WERI-Rb-1 (cell line): ENCODE measurements at regions not wholly inside any gene's neighbourhood (a gene's known extent, or its start where the extent isn't known, plus 50 kb on each side); places are given as distances from the start of the nearest gene placed in this dataset.

ENCODE experiments used
- DNase-seq: peaks from one replicate; pipeline ENCODE4 v3.0.0-alpha.2; 2020
- H3K27ac ChIP-seq: fragments of 250-450 bp; sonication (Bioruptor Pico); 2 replicates; pipeline ENCODE4 v1.5.1; 2020; ENCODE audit warnings: mild to moderate bottlenecking, moderate library complexity
- H3K27me3 ChIP-seq: fragments of 250-450 bp; sonication (Bioruptor Pico); 2 replicates; pipeline ENCODE4 v1.5.1; 2021; ENCODE audit warnings: mild to moderate bottlenecking, low read depth, moderate library complexity; ENCODE audit not compliant: insufficient read depth, severe bottlenecking
- H3K36me3 ChIP-seq: fragments of 250-450 bp; sonication (Bioruptor Pico); 2 replicates; pipeline ENCODE4 v1.5.1; 2020; ENCODE audit warnings: mild to moderate bottlenecking, moderate library complexity
- H3K4me3 ChIP-seq: 2 replicates; pipeline ENCODE4 v1.5.1; 2011; ENCODE audit warnings: low read depth, mild to moderate bottlenecking, control low read depth, low read length
- H3K9me3 ChIP-seq: fragments of 250-450 bp; sonication (Bioruptor Pico); 2 replicates; pipeline ENCODE4 v1.5.1; 2021; ENCODE audit warnings: mild to moderate bottlenecking, moderate library complexity; ENCODE audit not compliant: severe bottlenecking
- CTCF ChIP-seq: IDR thresholded peaks from 2 replicates; pipeline ENCODE4 v1.5.1; 2011; ENCODE audit warnings: low read depth, mild to moderate bottlenecking, control low read depth, inconsistent platforms, low read length

GRCh38 chr13:80957019-80957655 lies 616.2 kb upstream of the SPRY2 start:
- Histone ChIP-seq H3K27me3 (no peaks in the 10 kb centered on the region), H3K9me3 (no peaks in the 10 kb centered on the region), H3K4me3 (no peak overlapping the region), H3K27ac (no peak overlapping the region), H3K36me3 (no peaks in the 10 kb centered on the region)
- DNase-seq = no peak
- TF ChIP-seq CTCF = no peak

- TF ChIP-seq CTCF = no peak
- DNase-seq = no peak
- Histone ChIP-seq H3K36me3 (no peaks in the 10 kb centered on the region), H3K27me3 (no peaks in the 10 kb centered on the region), H3K4me3 (no peak overlapping the region), H3K27ac (no peak overlapping the region), H3K9me3 (no peaks in the 10 kb centered on the region)
Observed at GRCh38 chr13:80955501-80955900, 614.6 kb upstream of the SPRY2 start.

DNA sequence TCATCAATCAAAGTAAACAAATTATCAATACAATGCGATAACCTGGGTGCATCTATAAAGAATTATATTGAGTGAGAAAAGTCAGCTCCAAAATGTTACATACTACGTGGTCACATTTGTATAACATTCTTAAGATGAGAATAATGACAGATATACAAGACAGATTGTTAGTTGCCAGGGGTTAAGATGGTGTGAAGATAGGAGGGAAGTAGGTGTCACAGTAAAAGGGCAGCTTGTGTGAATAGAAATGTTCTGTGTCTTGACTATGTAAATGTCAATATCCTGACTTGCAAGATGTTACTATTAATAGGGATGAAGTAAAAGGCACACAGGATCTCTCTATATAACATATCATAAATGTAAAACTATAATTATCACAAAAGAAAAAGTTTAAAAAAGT lies 611.2 kb upstream of the SPRY2 start:
- H3K36me3 ChIP-seq = no peaks in the 10 kb centered on the region
- no peak overlapping the region for H3K4me3 ChIP-seq
- H3K27me3 ChIP-seq = no peaks in the 10 kb centered on the region
- no peak overlapping the region for H3K27ac ChIP-seq
- no peaks in the 10 kb centered on the region for H3K9me3 ChIP-seq
- no peak for DNase-seq
- TF ChIP-seq CTCF = no peak

DNA sequence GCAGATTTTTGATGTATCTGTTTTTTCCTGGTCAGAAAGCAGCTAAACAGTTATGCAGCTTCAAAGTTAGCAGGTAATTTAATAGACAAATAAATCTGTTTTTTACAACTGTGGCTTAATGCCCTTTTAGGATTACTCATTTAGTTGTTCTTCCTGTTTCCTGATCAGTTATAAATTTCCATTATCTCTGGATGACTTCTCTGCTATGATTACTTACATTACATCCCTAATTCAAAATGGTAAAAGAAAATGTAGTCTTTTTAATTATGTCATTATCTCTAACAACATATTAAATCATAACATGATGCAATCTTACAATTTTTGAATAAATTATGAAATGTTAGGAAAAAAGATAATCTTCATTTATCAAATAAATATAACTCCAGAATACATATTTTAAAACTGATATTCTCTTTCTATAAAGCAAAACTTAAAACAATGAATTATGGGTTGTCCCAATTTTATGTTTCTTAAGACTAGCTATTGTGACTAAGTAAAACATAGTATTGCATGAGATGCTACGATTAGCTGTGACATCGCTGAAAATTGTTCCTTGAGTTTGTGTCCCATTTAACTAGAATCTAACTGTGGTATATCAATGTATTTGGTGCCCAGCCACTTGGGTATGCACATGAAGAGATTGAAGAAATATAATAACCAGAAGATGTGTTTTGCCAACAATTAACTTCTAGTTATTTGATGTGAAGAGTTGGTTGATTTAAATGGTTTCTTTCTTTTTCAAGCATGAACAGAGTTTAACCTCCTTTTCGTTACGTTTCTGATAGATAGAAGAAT lies 605.3 kb upstream of the SPRY2 start:
- Histone ChIP-seq H3K27me3 (no peaks in the 10 kb centered on the region), H3K9me3 (no peaks in the 10 kb centered on the region), H3K36me3 (no peaks in the 10 kb centered on the region), H3K27ac (no peak overlapping the region), H3K4me3 (no peak overlapping the region)
- no peak for DNase-seq
- no peak for TF ChIP-seq CTCF

GRCh38 chr13:80945328-80945727 lies 604.4 kb upstream of the SPRY2 start:
- H3K9me3 ChIP-seq = no peaks in the 10 kb centered on the region
- H3K27me3 ChIP-seq = no peaks in the 10 kb centered on the region
- no peak for TF ChIP-seq CTCF
- no peak overlapping the region for H3K27ac ChIP-seq
- DNase-seq = no peak
- H3K36me3 ChIP-seq = no peaks in the 10 kb centered on the region
- H3K4me3 ChIP-seq = no peak overlapping the region
